Small intestine (tissue), 7 donors: ENCODE measurements at regions not wholly inside any gene's neighbourhood (a gene's known extent, or its start where the extent isn't known, plus 50 kb on each side); places are given as distances from the start of the nearest gene placed in this dataset.
"Not testable (repeated sequence)": the region's sequence is repeated elsewhere in the genome, so short reads cannot be mapped to it uniquely, and the experiment has no call there.

Source experiments
- DNase-seq, 2 donors: peaks; one replicate each; pipeline versions ENCODE4 v3.0.0 to v3.0.0-alpha.2; 2013
- FAIRE-seq: peaks from 2 replicates; lab custom pipeline; 2012; peaks lifted over from hg19 to GRCh38; lab: Jason Lieb, UNC
- H3K27ac ChIP-seq, 3 donors: one replicate each; pipeline ENCODE4 v1.5.1; 2013; ENCODE audit warnings: low read length in 2 of 3, mild to moderate bottlenecking in 2 of 3, control low read depth in 1 of 3, inconsistent platforms in 1 of 3, low read depth in 1 of 3, moderate library complexity in 1 of 3
- H3K27me3 ChIP-seq, 3 donors: one replicate each; pipeline ENCODE4 v1.6.1; 2013; ENCODE audit warnings: low read length in 3 of 3, inconsistent platforms in 1 of 3; ENCODE audit not compliant: control insufficient read depth in 3 of 3, insufficient read depth in 3 of 3
- H3K36me3 ChIP-seq, 3 donors: one replicate each; pipeline ENCODE4 v1.6.1; 2013; ENCODE audit warnings: low read length in 3 of 3, inconsistent platforms in 1 of 3, low read depth in 1 of 3, mild to moderate bottlenecking in 1 of 3, moderate library complexity in 1 of 3; ENCODE audit not compliant: control insufficient read depth in 3 of 3, insufficient read depth in 2 of 3
- H3K4me1 ChIP-seq, 3 donors: one replicate each; pipeline ENCODE4 v1.6.1; 2013; ENCODE audit warnings: low read length in 2 of 3, inconsistent platforms in 1 of 3, low read depth in 1 of 3, mild to moderate bottlenecking in 1 of 3, moderate library complexity in 1 of 3; ENCODE audit not compliant: control insufficient read depth in 3 of 3, insufficient read depth in 2 of 3
- H3K4me3 ChIP-seq, 3 donors: one replicate each; pipeline ENCODE4 v1.5.1; 2013; ENCODE audit warnings: low read length in 3 of 3, control low read depth in 1 of 3, inconsistent platforms in 1 of 3, low read depth in 1 of 3, mild to moderate bottlenecking in 1 of 3, moderate library complexity in 1 of 3
- H3K9me3 ChIP-seq, 2 donors: one replicate each; pipeline ENCODE4 v1.6.1; 2013; ENCODE audit warnings: low read depth in 1 of 2, low read length in 1 of 2; ENCODE audit not compliant: control insufficient read depth in 2 of 2, insufficient read depth in 1 of 2
- WGBS, 3 donors: extraction: QIAGEN DNeasy Blood & Tissue Kit; methylation state at CpG; one replicate each; pipeline ENCODE4 v1.1.7; 2013; 5-methylcytosine and 5-hydroxymethylcytosine counted together
- donor health status: healthy with polysubstance abuse.
- donor health status: control.
- donor health status: control.
- donor health status: Bipolar disorder and iron deficiency.
- donor health status: healthy.

GRCh38 chrX:84872160-84872771 is 131.4 kb upstream of the APOOL start:
- 70 to 86% (median 83%) methylated on average over 3 to 5 of the region's 5 CpGs for WGBS, 3 donors
- H3K9me3 ChIP-seq, H3K4me3 ChIP-seq, FAIRE-seq, H3K36me3 ChIP-seq, H3K4me1 ChIP-seq, DNase-seq, H3K27me3 ChIP-seq, H3K27ac ChIP-seq: not testable (repeated sequence)

GRCh38 chrX:84873176-84873575 is 130.5 kb upstream of the APOOL start:
- no peak for FAIRE-seq
- Histone ChIP-seq H3K4me1 (no peaks in the 10 kb centered on the region), H3K9me3 (no peaks in the 10 kb centered on the region), H3K27me3 (no peaks in the 10 kb centered on the region), H3K4me3 (no peak overlapping the region), H3K27ac (no peak overlapping the region), H3K36me3 (no peaks in the 10 kb centered on the region)
- DNase-seq: no peak
- WGBS, 3 donors: 74 to 76% (median 75%) methylated on average over 3 of the region's 3 CpGs

- H3K36me3 ChIP-seq: no peaks in the 10 kb centered on the region
- H3K27ac ChIP-seq: no peak overlapping the region
- DNase-seq (no peak), FAIRE-seq (no peak)
- H3K4me3 ChIP-seq: no peak overlapping the region
- no peaks in the 10 kb centered on the region for H3K4me1 ChIP-seq
- H3K9me3 ChIP-seq: no peaks in the 10 kb centered on the region
- H3K27me3 ChIP-seq: no peaks in the 10 kb centered on the region
Measured at GRCh38 chrX:84876876-84877275, 126.8 kb upstream of the APOOL start.

GRCh38 chrX:84893897-84894296 is 109.8 kb upstream of the APOOL start:
- 71 to 90% (median 71%) methylated on average over 2 of the region's 2 CpGs for WGBS, 3 donors
- DNase-seq (no peak), FAIRE-seq (no peak)
- H3K4me1 ChIP-seq: no peaks in the 10 kb centered on the region
- no peak overlapping the region for H3K4me3 ChIP-seq
- H3K36me3 ChIP-seq: no peaks in the 10 kb centered on the region
- no peaks in the 10 kb centered on the region for H3K27me3 ChIP-seq
- no peak overlapping the region for H3K27ac ChIP-seq
- H3K9me3 ChIP-seq: peaks cover 0 to 4% of the 10 kb centered on the region in 2 donors

GRCh38 chrX:84907324-84907968 is 96.2 kb upstream of the APOOL start:
- Histone ChIP-seq H3K4me3 (no peak overlapping the region), H3K4me1 (no peaks in the 10 kb centered on the region), H3K27me3 (no peaks in the 10 kb centered on the region), H3K27ac (no peak overlapping the region), H3K36me3 (no peaks in the 10 kb centered on the region), H3K9me3 (no peaks in the 10 kb centered on the region)
- 45 to 49% (median 48%) methylated on average over 5 of the region's 5 CpGs for WGBS, 3 donors
- DNase-seq (peak in 1 of 2 donors; percentile 1), FAIRE-seq (no peak)

GRCh38 chrX:84909151-84909550 is 94.5 kb upstream of the APOOL start:
- FAIRE-seq: no peak
- Histone ChIP-seq H3K4me3 (no peak overlapping the region), H3K9me3 (no peaks in the 10 kb centered on the region), H3K4me1 (no peaks in the 10 kb centered on the region), H3K27me3 (no peaks in the 10 kb centered on the region), H3K27ac (no peak overlapping the region), H3K36me3 (no peaks in the 10 kb centered on the region)
- DNase-seq: no peak
- WGBS, 3 donors: 43 to 65% (median 43%) methylated on average over 1 of the region's 1 CpG

GRCh38 chrX:84924624-84925023 is 79.1 kb upstream of the APOOL start:
- Histone ChIP-seq H3K4me1 (no peaks in the 10 kb centered on the region), H3K9me3 (no peaks in the 10 kb centered on the region), H3K27ac (no peak overlapping the region), H3K4me3 (no peak overlapping the region), H3K36me3 (no peaks in the 10 kb centered on the region), H3K27me3 (no peaks in the 10 kb centered on the region)
- DNase-seq (no peak), FAIRE-seq (no peak)
- WGBS, 3 donors: 56 to 92% (median 65%) methylated on average over 1 of the region's 1 CpG

GRCh38 chrX:84932814-84933213 is 70.9 kb upstream of the APOOL start:
- FAIRE-seq: no peak
- H3K27ac ChIP-seq: no peak overlapping the region

More at GRCh38 chrX:84932814-84933213, 70.9 kb upstream of the APOOL start:
- Histone ChIP-seq H3K4me3 (no peak overlapping the region), H3K4me1 (no peaks in the 10 kb centered on the region), H3K27me3 (no peaks in the 10 kb centered on the region), H3K9me3 (no peaks in the 10 kb centered on the region), H3K36me3 (no peaks in the 10 kb centered on the region)
- DNase-seq: no peak
